ENCODE measurements at regions not wholly inside any gene's neighbourhood (a gene's known extent, or its start where the extent isn't known, plus 50 kb on each side); places are given as distances from the start of the nearest gene placed in this dataset.
"Not testable (repeated sequence)": the region's sequence is repeated elsewhere in the genome, so short reads cannot be mapped to it uniquely, and the experiment has no call there.

- H3K27ac ChIP-seq = no peak overlapping the region
- H3K4me3 ChIP-seq = no peak overlapping the region
- H3K4me2 ChIP-seq = no peak overlapping the region
- peaks cover 9% of the 10 kb centered on the region for H3K9me3 ChIP-seq
- H4K20me1 ChIP-seq = no peaks in the 10 kb centered on the region
- peaks cover 14% of the 10 kb centered on the region for H3K4me1 ChIP-seq
- no peak overlapping the region for H3K9ac ChIP-seq
- no peaks in the 10 kb centered on the region for H3K36me3 ChIP-seq
- H3K27me3 ChIP-seq = no peaks in the 10 kb centered on the region
- TF ChIP-seq Cebpa-rat (IDR thresholded peaks at IDR 0.05) = no peak
Measured at GRCh38 chr3:26081166-26081565, 291.3 kb downstream of the OXSM start.

GRCh38 chr3:26081806-26082205, 291.9 kb downstream of the OXSM start:
- TF ChIP-seq Cebpa-rat (IDR thresholded peaks at IDR 0.05) = no peak
- H3K36me3 ChIP-seq = peaks cover 1% of the 10 kb centered on the region; the same call in 1 of the 2 replicates
- H3K4me2 ChIP-seq = no peak overlapping the region
- no peak overlapping the region for H3K9ac ChIP-seq
- peaks cover 14% of the 10 kb centered on the region for H3K4me1 ChIP-seq
- peaks cover 15% of the 10 kb centered on the region for H3K9me3 ChIP-seq
- no peaks in the 10 kb centered on the region for H3K27me3 ChIP-seq
- H3K4me3 ChIP-seq = no peak overlapping the region
- H3K27ac ChIP-seq = no peak overlapping the region
- H4K20me1 ChIP-seq = no peaks in the 10 kb centered on the region

DNA sequence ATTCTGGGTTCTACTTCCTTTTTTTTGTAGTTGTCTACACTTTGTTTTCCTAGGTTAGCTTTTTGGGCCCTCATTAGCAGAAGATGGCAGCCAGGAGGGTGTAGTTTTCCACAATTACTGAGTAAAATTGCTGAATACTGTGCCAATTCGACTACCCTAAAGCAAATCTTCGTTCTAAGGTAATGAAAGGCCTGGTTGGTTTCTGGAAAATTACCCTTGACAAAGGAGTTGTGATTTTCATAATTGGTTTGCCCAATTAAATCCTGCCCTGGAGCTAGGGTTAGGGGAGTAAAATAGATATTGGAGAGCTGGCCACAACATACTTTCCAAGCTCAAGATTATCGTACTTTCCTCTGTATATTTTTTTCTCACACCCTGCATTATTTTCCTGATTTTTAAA, 293.0 kb downstream of the OXSM start:
- no peak overlapping the region for H3K4me3 ChIP-seq
- H3K4me2 ChIP-seq = no peak overlapping the region
- no peak overlapping the region for H3K9ac ChIP-seq
- no peaks in the 10 kb centered on the region for H3K27me3 ChIP-seq
- H3K36me3 ChIP-seq = peaks cover 12% of the 10 kb centered on the region; the same call in 1 of the 2 replicates
- no peaks in the 10 kb centered on the region for H4K20me1 ChIP-seq
- TF ChIP-seq Cebpa-rat (IDR thresholded peaks at IDR 0.05) = no peak
- H3K27ac ChIP-seq = no peak overlapping the region
- H3K4me1 ChIP-seq = peaks cover 14% of the 10 kb centered on the region
- H3K9me3 ChIP-seq = peaks cover 26% of the 10 kb centered on the region

GRCh38 chr3:26084629-26085028, 294.7 kb downstream of the OXSM start:
- H3K9ac ChIP-seq = no peak overlapping the region
- H3K4me1 ChIP-seq = peaks cover 14% of the 10 kb centered on the region
- no peak for TF ChIP-seq Cebpa-rat (IDR thresholded peaks at IDR 0.05)
- no peak overlapping the region for H3K4me3 ChIP-seq
- peaks cover 12% of the 10 kb centered on the region; the same call in 1 of the 2 replicates for H3K36me3 ChIP-seq
- H3K27me3 ChIP-seq = no peaks in the 10 kb centered on the region
- H3K4me2 ChIP-seq = peak overlapping the region; percentile 50
- no peaks in the 10 kb centered on the region for H4K20me1 ChIP-seq
- peaks cover 44% of the 10 kb centered on the region for H3K9me3 ChIP-seq
- 0 out of 2 replicates have a peak overlapping the region, but pooled peaks have one; percentile 32 for H3K27ac ChIP-seq

DNA sequence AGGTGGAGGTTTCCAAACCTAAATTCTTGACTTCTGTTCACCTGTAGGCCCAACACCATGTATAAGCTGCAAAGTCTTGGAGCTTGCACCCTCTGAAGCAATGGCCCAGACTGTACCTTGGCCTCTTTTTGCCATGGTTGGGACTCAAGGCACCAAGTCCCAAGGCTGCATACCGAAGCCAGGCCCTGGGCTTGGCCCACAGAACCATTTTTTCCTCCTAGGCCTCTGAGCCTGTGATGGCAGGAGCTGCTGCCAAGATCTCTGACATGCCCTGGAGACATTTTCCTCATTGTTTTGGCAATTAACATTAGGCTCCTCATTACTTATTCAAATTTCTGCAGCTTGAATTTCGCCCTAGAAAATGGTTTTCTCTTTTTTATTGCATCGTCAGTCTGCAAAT, 297.9 kb downstream of the OXSM start:
- H3K4me2 ChIP-seq = no peak overlapping the region
- no peaks in the 10 kb centered on the region for H3K27me3 ChIP-seq
- peak overlapping the region; percentile 29 for H3K4me3 ChIP-seq
- H3K9me3 ChIP-seq = peaks cover 66% of the 10 kb centered on the region
- H3K4me1 ChIP-seq = peaks cover 14% of the 10 kb centered on the region
- no peak overlapping the region for H3K9ac ChIP-seq
- H3K27ac ChIP-seq = no peak overlapping the region
- no peaks in the 10 kb centered on the region for H4K20me1 ChIP-seq
- peaks cover 12% of the 10 kb centered on the region; the same call in 1 of the 2 replicates for H3K36me3 ChIP-seq
- TF ChIP-seq Cebpa-rat (IDR thresholded peaks at IDR 0.05) = no peak

DNA sequence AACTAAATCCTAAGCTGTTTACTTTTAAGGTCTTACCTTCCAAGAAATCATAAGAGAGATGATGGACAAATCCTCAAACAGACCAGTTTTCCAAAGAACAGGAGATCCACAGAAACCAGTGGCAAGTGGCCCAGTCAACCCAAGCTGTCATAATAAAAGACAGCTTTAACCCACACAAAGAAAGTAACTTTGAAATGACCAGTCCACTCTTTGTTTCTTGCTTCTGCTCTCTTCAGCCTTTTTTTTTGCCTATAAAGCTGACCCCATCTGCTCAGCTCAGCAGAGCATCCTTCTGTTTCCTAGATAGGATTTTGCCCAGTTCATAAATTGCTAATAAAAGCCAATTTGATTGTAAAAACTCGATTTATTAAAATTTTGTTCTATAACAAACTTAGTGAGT, 299.4 kb downstream of the OXSM start:
- no peak for TF ChIP-seq Cebpa-rat (IDR thresholded peaks at IDR 0.05)

GRCh38 chr3:26090589-26090988, 300.7 kb downstream of the OXSM start:
- H3K36me3 ChIP-seq = peaks cover 12% of the 10 kb centered on the region; the same call in 1 of the 2 replicates
- TF ChIP-seq Cebpa-rat (IDR thresholded peaks at IDR 0.05) = no peak

More for the DNA sequence above, 299.4 kb downstream of the OXSM start:
- peaks cover 10% of the 10 kb centered on the region for H3K4me1 ChIP-seq
- H3K9me3 ChIP-seq = peaks cover 79% of the 10 kb centered on the region
- H3K4me3 ChIP-seq = no peak overlapping the region
- no peak overlapping the region for H3K9ac ChIP-seq
- H4K20me1 ChIP-seq = no peaks in the 10 kb centered on the region
- no peak overlapping the region for H3K27ac ChIP-seq
- H3K36me3 ChIP-seq = peaks cover 12% of the 10 kb centered on the region; the same call in 1 of the 2 replicates
- no peaks in the 10 kb centered on the region for H3K27me3 ChIP-seq
- H3K4me2 ChIP-seq = no peak overlapping the region

GRCh38 chr3:26091096-26091495, 301.2 kb downstream of the OXSM start:
- Histone ChIP-seq H3K4me3 (no peak overlapping the region), H3K9me3 (peaks cover 90% of the 10 kb centered on the region), H3K4me2 (no peak overlapping the region), H3K36me3 (peaks cover 15% of the 10 kb centered on the region), H3K9ac (no peak overlapping the region), H3K27me3 (no peaks in the 10 kb centered on the region), H3K4me1 (no peaks in the 10 kb centered on the region), H3K27ac (no peak overlapping the region), H4K20me1 (no peaks in the 10 kb centered on the region)
- TF ChIP-seq Cebpa-rat (IDR thresholded peaks at IDR 0.05) = no peak

More at GRCh38 chr3:26090589-26090988, 300.7 kb downstream of the OXSM start:
- H3K27ac ChIP-seq = no peak overlapping the region
- no peaks in the 10 kb centered on the region for H4K20me1 ChIP-seq
- no peaks in the 10 kb centered on the region for H3K27me3 ChIP-seq
- H3K4me1 ChIP-seq = no peaks in the 10 kb centered on the region
- H3K9me3 ChIP-seq = peaks cover 88% of the 10 kb centered on the region
- H3K9ac ChIP-seq = no peak overlapping the region
- no peak overlapping the region for H3K4me3 ChIP-seq
- no peak overlapping the region for H3K4me2 ChIP-seq

DNA sequence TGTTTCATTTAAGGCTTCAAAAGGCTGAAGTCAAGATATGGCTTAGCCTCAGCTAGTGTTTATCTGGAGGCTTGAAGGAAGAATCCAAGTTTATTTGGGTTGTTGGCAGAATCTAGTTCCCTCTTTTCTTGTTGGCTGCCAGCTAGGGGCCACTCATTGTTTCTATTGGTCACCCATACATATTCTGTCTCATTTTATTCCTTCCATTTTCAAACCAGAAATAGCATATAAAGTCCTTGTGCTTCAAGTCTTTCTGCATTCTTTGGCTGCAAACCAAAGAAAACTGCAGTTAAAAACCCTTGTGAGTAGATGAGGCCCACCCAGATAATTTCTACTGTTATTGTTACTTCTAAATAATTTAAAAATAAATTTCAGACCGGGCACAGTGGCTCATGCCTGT, 301.7 kb downstream of the OXSM start:
- Histone ChIP-seq H3K9ac (no peak overlapping the region), H3K27ac (no peak overlapping the region), H3K9me3 (peaks cover 90% of the 10 kb centered on the region), H3K27me3 (no peaks in the 10 kb centered on the region), H4K20me1 (no peaks in the 10 kb centered on the region), H3K4me2 (no peak overlapping the region), H3K4me3 (no peak overlapping the region), H3K4me1 (no peaks in the 10 kb centered on the region), H3K36me3 (peaks cover 20% of the 10 kb centered on the region)
- no peak for TF ChIP-seq Cebpa-rat (IDR thresholded peaks at IDR 0.05)

- not testable (repeated sequence) for H3K9ac ChIP-seq, H4K20me1 ChIP-seq, H3K27me3 ChIP-seq, H3K4me3 ChIP-seq, H3K27ac ChIP-seq, H3K4me2 ChIP-seq
- Histone ChIP-seq H3K9me3 (peaks cover 82% of the 10 kb centered on the region), H3K4me1 (peaks cover 31% of the 10 kb centered on the region), H3K36me3 (peaks cover 12% of the 10 kb centered on the region)
Measured at GRCh38 chr3:26097111-26097510, 307.2 kb downstream of the OXSM start.

DNA sequence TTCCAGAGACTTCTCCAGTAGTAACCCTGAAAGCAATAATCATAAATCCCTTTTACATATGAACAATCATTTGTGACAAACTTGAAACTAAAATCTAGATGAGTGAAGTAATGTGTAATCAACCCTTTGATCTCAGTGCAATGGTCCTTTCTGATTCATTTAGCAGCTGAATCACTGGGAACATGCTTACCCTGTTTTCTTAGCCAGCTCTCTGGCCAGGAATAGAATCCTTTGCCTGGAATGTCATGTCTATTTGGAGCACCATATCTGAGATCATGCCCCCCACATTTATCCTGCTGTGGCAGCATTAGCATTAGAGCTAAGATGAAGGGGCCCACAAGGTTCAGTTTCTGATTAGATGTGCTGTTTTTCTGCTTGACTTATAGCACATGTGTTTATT, 309.8 kb downstream of the OXSM start:
- Histone ChIP-seq H3K27ac (peak overlapping the region; percentile 98), H3K9me3 (peaks cover 63% of the 10 kb centered on the region), H3K4me2 (peak overlapping the region; percentile 82), H3K4me3 (no peak overlapping the region), H4K20me1 (no peaks in the 10 kb centered on the region), H3K27me3 (no peaks in the 10 kb centered on the region), H3K36me3 (peaks cover 12% of the 10 kb centered on the region), H3K9ac (no peak overlapping the region), H3K4me1 (peaks cover 57% of the 10 kb centered on the region)
- no peak for TF ChIP-seq Cebpa-rat (IDR thresholded peaks at IDR 0.05)
